HEK293 (cell line): ENCODE measurements at regions not wholly inside any gene's neighbourhood (a gene's known extent, or its start where the extent isn't known, plus 50 kb on each side); places are given as distances from the start of the nearest gene placed in this dataset.

Experiments used
- ATF2 ChIP-seq: fragments of 450-650 bp; formaldehyde crosslinking; IDR thresholded peaks from 2 replicates; pipeline ENCODE4 v1.5.1; 2016; ENCODE audit warnings: missing biosample characterization, missing genetic modification characterization, low read depth
- CTCF ChIP-seq: fragments of 450-650 bp; formaldehyde crosslinking; IDR thresholded peaks from 2 replicates; pipeline ENCODE4 v1.5.1; 2016; ENCODE audit warnings: missing biosample characterization, missing genetic modification characterization
- GLI2 ChIP-seq: fragments of 450-650 bp; formaldehyde crosslinking; IDR thresholded peaks from 2 replicates; pipeline ENCODE4; 2017; ENCODE audit warnings: missing biosample characterization, missing genetic modification characterization, low read depth, borderline replicate concordance
- HOXD13 ChIP-seq: sonication (generic); formaldehyde crosslinking; IDR thresholded peaks from 2 replicates; pipeline ENCODE4 v1.8.0; 2022; ENCODE audit warnings: missing genetic modification reagents, borderline replicate concordance
- KLF10 ChIP-seq: fragments of 450-650 bp; IDR thresholded peaks from 2 replicates; pipeline ENCODE4 v1.5.1; 2018; ENCODE audit warnings: missing biosample characterization, mild to moderate bottlenecking, missing genetic modification characterization
- KLF16 ChIP-seq: fragments of 450-650 bp; formaldehyde crosslinking; IDR thresholded peaks from 2 replicates; pipeline ENCODE4 v1.5.1; 2017; ENCODE audit warnings: missing biosample characterization, missing genetic modification characterization
- KLF7 ChIP-seq: fragments of 450-650 bp; formaldehyde crosslinking; IDR thresholded peaks from 2 replicates; pipeline ENCODE4 v1.5.1; 2016; ENCODE audit warnings: missing biosample characterization, missing genetic modification characterization, borderline replicate concordance
- PRDM2 ChIP-seq: fragments of 450-650 bp; formaldehyde crosslinking; IDR thresholded peaks from 2 replicates; pipeline ENCODE4 v1.5.1; 2016; ENCODE audit warnings: missing biosample characterization, missing genetic modification characterization, borderline replicate concordance
- REPIN1 ChIP-seq: fragments of 450-650 bp; formaldehyde crosslinking; IDR thresholded peaks from 2 replicates; pipeline ENCODE4 v1.5.1; 2017; ENCODE audit warnings: missing biosample characterization, missing genetic modification characterization, low read depth
- TCF7L2 ChIP-seq: IDR thresholded peaks from 2 replicates; pipeline ENCODE4 v1.6.1; 2011; ENCODE audit warnings: low read depth, mild to moderate bottlenecking, inconsistent platforms, low read length, moderate library complexity, borderline replicate concordance
- YY1 ChIP-seq: fragments of 450-650 bp; formaldehyde crosslinking; IDR thresholded peaks from 2 replicates; pipeline ENCODE4 v1.5.1; 2018; ENCODE audit warnings: missing biosample characterization, missing genetic modification characterization
- ZBTB20 ChIP-seq: fragments of 450-650 bp; formaldehyde crosslinking; IDR thresholded peaks from 2 replicates; pipeline ENCODE4 v1.5.1; 2016; ENCODE audit warnings: missing biosample characterization, missing genetic modification characterization
- ZBTB48 ChIP-seq: fragments of 450-650 bp; formaldehyde crosslinking; IDR thresholded peaks from 2 replicates; pipeline ENCODE4 v1.5.1; 2016; ENCODE audit warnings: missing biosample characterization, missing genetic modification characterization
- ZBTB6 ChIP-seq: fragments of 450-650 bp; formaldehyde crosslinking; IDR thresholded peaks from 2 replicates; pipeline ENCODE4 v1.5.1; 2017; ENCODE audit warnings: missing biosample characterization, missing genetic modification characterization
- ZBTB8A ChIP-seq: fragments of 450-650 bp; formaldehyde crosslinking; IDR thresholded peaks from 2 replicates; pipeline ENCODE4 v1.5.1; 2016; ENCODE audit warnings: missing biosample characterization, missing genetic modification characterization
- ZFHX2 ChIP-seq: fragments of 450-650 bp; formaldehyde crosslinking; conservative IDR thresholded peaks from 2 replicates; pipeline ENCODE4 v1.5.1; 2016; ENCODE audit warnings: missing biosample characterization, missing genetic modification characterization
- ZFP37 ChIP-seq: fragments of 450-650 bp; formaldehyde crosslinking; IDR thresholded peaks from 2 replicates; pipeline ENCODE4 v1.5.1; 2016; ENCODE audit warnings: missing biosample characterization, missing genetic modification characterization
- ZNF132 ChIP-seq: fragments of 450-650 bp; formaldehyde crosslinking; IDR thresholded peaks from 2 replicates; pipeline ENCODE4 v1.5.1; 2017; ENCODE audit warnings: missing biosample characterization, missing genetic modification characterization, borderline replicate concordance
- ZNF2 ChIP-seq: fragments of 450-650 bp; formaldehyde crosslinking; IDR thresholded peaks from 2 replicates; pipeline ENCODE4 v1.5.1; 2016; ENCODE audit warnings: missing biosample characterization, missing genetic modification characterization
- ZNF23 ChIP-seq: fragments of 450-650 bp; formaldehyde crosslinking; IDR thresholded peaks from 2 replicates; pipeline ENCODE4 v1.5.1; 2016; ENCODE audit warnings: missing biosample characterization, missing genetic modification characterization, borderline replicate concordance
- ZNF398 ChIP-seq: fragments of 450-650 bp; formaldehyde crosslinking; IDR thresholded peaks from 2 replicates; pipeline ENCODE4 v1.5.1; 2017; ENCODE audit warnings: missing biosample characterization, missing genetic modification characterization
- ZNF449 ChIP-seq: fragments of 450-650 bp; formaldehyde crosslinking; IDR thresholded peaks from 2 replicates; pipeline ENCODE4 v1.5.1; 2017; ENCODE audit warnings: missing biosample characterization, mild to moderate bottlenecking, missing genetic modification characterization, moderate library complexity
- ZNF488 ChIP-seq: fragments of 450-650 bp; formaldehyde crosslinking; IDR thresholded peaks from 2 replicates; pipeline ENCODE4 v1.5.1; 2016; ENCODE audit warnings: missing biosample characterization, missing genetic modification characterization
- ZSCAN30 ChIP-seq: fragments of 450-650 bp; IDR thresholded peaks from 2 replicates; pipeline ENCODE4 v1.5.1; 2018; ENCODE audit warnings: missing biosample characterization, mild to moderate bottlenecking, missing genetic modification characterization, moderate library complexity

- TF ChIP-seq ATF2 (tag by site-specific recombination) (no peak), ZSCAN30 (no peak), KLF16 (tag by site-specific recombination) (no peak), GLI2 (tag by site-specific recombination) (no peak), ZFP37 (tag by site-specific recombination) (no peak), TCF7L2 (no peak), ZNF398 (no peak), ZNF2 (tag by site-specific recombination) (no peak), ZBTB20 (tag by site-specific recombination) (no peak), KLF10 (tag by site-specific recombination) (no peak), CTCF (tag by site-specific recombination) (no peak), ZBTB6 (tag by site-specific recombination) (no peak), ZNF488 (no peak), ZBTB48 (tag by site-specific recombination) (peak; percentile 90), HOXD13 (no peak), ZNF23 (tag by site-specific recombination) (no peak), ZBTB8A (tag by site-specific recombination) (no peak), ZFHX2 (tag by site-specific recombination) (peak; percentile 26; the same call in 1 of the 2 replicates), ZNF449 (tag by site-specific recombination) (peak; percentile 96), REPIN1 (tag by site-specific recombination) (no peak), KLF7 (tag by site-specific recombination) (no peak), YY1 (tag by site-specific recombination) (0 out of 2 replicates have a peak, but pooled peaks have one; percentile 52), PRDM2 (tag by site-specific recombination) (no peak), ZNF132 (tag by site-specific recombination) (no peak)
Measured at GRCh38 chr5:73311291-73312110, 137.1 kb downstream of the FOXD1 start (continued).
